Smooth muscle cell of the brain vasculature (primary cell): ENCODE measurements at regions not wholly inside any gene's neighbourhood (a gene's known extent, or its start where the extent isn't known, plus 50 kb on each side); places are given as distances from the start of the nearest gene placed in this dataset.

Experiments
- DNase-seq: peaks from one replicate; pipeline ENCODE4 v3.0.0-alpha.2; 2012; ENCODE audit warnings: low read depth, low spot score

DNA sequence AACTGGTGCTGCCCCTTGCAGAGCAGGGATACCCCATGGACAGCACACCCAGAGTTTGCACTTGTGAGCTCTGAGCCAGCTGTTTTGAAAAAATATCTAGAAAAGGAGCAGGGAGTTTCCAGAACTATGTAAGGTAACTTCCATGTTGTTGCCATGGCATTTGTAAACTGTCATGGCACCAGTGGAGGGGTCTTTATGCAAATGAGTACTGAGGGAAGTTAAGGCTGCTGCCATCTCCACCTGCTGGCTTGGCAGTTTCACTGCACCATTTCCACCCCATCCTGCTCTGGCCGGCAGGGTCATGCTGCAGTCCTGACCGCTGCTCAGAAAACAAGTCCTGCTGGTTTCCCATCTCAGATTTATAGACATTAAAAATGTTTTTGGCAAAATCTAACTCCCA is 52.3 kb upstream of the SNTG2 start:
- no peak for DNase-seq

- DNase-seq: no peak
Measured at GRCh38 chr2:897091-897490, 53.6 kb upstream of the SNTG2 start.

- no peak for DNase-seq
Measured at GRCh38 chr2:893311-893710, 57.3 kb upstream of the SNTG2 start.

DNA sequence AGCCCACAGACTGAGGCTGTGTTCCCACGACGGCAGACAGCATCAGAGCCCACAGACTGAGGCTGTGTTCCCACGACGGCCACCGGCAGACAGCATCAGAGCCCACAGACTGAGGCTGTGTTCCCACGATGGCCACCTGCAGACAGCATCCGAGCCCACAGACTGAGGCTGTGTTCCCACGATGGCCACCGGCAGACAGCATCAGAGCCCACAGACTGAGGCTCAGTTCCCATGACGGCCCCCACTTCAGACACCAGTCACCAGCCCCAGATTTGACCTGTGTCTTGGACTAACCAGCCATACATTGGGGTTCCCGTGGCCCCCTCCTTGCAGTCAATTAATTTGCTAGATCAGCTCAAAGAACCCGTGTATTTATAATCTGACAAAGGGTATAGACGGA is 57.8 kb upstream of the SNTG2 start:
- no peak for DNase-seq

GRCh38 chr2:892401-892800 is 58.2 kb upstream of the SNTG2 start:
- DNase-seq: no peak

GRCh38 chr2:891734-892133 is 58.9 kb upstream of the SNTG2 start:
- DNase-seq: no peak

GRCh38 chr2:890791-891190 is 59.9 kb upstream of the SNTG2 start:
- no peak for DNase-seq

DNA sequence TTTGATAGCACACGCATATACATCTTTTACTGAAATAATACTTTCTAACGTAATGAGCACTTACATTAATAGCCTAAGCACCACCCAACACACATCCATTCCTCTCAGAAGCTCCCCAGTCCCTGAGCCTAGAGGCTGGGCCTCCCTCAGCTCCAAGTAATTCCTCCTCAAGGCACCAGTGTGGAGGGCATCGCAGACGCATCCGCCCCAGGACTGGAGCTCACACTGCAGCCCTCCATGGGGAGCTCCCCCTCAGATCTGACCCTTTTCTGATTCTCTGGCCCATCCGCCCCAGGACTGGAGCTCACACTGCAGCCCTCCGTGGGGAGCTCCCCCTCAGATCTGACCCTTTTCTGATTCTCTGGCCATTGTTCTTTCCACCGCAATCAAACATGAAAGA is 60.4 kb upstream of the SNTG2 start:
- DNase-seq: no peak

- DNase-seq: no peak
Measured at GRCh38 chr2:888906-889566, 61.6 kb upstream of the SNTG2 start.

- no peak for DNase-seq
Measured at GRCh38 chr2:888211-888801, 62.3 kb upstream of the SNTG2 start.

GRCh38 chr2:887639-888038 is 63.0 kb upstream of the SNTG2 start:
- no peak for DNase-seq

GRCh38 chr2:886072-887022 is 64.3 kb upstream of the SNTG2 start:
- DNase-seq: no peak

DNA sequence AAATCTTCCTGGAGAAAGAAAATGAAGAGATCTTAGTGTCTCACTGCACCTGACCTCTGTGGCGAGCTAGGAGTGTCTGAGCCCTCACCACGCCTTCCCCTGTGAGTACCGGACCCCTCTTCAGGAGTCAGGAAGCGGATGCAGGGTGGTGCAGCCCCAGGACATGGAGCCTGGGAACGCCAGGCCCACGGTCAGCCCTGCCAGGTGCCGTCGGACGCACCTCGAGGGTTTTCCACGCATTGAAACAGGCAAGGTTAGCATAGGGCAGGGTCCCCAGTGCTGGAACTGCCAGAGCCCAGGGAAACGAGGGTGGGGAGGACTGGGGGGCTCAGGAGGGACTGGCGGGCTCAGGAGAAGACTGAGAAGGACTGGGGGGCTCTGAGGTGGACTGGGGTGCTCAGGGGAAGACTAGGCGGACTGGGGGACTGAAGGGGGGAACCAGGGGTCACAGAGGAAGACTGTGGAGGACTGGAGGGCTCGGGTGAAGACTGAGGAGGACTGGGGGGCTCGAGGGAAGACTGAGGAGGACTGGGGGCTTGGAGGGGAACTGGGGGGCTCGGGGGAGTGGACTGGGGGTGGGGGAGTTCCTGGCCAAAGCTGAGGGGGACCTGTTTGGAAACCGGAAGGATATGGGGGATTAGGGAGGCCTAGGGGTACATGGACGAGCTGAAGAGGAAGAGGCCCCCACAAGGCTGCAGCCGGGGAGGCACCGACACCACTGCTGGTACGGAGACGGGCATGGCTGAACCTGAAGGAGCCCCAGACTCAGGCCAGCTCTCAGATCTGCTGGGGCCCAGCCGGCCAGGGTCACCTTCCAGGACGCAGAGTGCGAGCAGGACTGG is 65.2 kb upstream of the SNTG2 start:
- no peak for DNase-seq

GRCh38 chr2:883803-884748 is 66.6 kb upstream of the SNTG2 start:
- no peak for DNase-seq

DNA sequence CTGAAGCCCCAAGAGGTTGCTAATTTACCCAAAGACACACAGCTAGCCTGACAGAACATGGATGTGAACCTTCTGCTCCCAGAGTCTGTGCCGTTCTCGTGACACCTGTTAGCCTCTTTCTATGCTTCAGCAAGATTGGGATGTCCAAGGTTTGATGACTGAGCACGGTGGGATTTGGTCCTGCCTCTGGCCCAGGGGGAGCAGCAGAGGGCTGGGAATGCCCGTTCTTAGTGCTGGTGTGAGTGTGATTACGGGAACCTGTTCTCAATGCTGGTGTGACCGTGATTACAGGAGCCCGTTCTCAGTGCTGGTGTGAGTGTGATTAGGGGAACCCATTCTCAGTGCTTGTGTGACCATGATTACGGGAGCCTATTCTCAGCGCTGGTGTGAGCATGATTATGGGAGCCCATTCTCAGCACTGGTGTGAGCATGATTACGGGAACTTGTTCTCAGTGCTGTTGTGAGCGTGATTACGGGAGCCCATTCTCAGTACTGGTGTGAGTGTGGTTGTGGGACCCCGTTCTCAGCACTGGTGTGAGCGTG is 67.3 kb upstream of the SNTG2 start:
- DNase-seq: no peak

DNA sequence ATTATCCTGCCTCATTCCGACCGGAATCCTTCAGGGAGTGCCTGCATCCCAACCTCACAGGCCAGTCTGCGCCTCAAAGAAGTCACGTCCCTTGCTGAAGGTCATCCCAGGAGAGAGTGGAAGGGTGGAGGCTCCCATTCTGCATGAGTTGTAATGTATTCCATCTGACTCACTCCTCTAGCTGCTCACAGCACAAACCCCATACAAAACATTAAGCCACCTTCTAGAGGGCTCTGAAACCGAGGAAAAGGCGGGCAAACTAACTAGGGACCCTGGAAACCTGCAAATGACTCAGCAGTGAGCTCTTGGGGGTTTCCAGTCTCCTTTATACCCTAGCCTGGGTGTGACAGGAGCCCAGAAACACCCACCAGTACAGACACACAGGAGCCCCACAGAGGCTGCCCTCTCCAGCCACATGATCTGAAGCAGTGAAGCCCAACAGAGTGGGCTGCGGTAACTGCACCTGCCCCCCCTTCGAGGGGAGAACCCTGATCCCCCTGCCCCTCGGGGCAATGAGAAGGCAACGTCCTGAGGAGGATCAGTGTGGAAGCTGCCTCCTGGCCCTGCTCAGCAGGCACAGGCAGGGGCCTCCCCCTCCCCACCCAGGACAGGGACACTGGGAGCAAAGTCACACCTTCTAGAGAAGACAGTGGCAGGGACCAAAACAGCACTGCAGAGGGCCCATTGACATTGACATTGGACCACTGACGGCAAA is 69.3 kb upstream of the SNTG2 start:
- DNase-seq: no peak

GRCh38 chr2:880201-880970 is 70.3 kb upstream of the SNTG2 start:
- no peak for DNase-seq

- DNase-seq: no peak
Measured at GRCh38 chr2:879540-879939, 71.1 kb upstream of the SNTG2 start.
